ENCODE measurements at regions not wholly inside any gene's neighbourhood (a gene's known extent, or its start where the extent isn't known, plus 50 kb on each side); places are given as distances from the start of the nearest gene placed in this dataset.

DNA sequence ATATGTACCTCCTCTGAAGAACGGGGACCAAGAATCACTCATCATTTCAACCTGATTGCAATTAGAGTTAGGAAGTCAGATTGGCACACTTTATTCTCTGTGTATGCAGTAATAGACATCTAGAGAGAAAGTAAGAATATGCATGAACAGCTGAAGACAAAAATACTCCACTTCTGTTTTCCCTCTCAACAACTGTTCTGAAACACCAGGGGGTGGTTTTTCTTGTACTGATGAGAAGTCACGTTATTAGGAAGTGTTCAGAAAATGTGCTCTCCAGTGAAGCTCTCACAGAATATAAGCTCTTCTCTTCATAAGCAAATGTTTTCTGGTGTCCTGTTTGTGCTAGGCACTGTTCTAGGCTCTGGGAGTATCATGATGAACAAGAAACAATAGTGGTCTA lies 531.7 kb upstream of the C9orf72 start:
- DNase-seq: no peak
- peaks cover 2% of the 10 kb centered on the region for H3K9me3 Mint-ChIP-seq (ENCODE audit: unreplicated experiment)

DNA sequence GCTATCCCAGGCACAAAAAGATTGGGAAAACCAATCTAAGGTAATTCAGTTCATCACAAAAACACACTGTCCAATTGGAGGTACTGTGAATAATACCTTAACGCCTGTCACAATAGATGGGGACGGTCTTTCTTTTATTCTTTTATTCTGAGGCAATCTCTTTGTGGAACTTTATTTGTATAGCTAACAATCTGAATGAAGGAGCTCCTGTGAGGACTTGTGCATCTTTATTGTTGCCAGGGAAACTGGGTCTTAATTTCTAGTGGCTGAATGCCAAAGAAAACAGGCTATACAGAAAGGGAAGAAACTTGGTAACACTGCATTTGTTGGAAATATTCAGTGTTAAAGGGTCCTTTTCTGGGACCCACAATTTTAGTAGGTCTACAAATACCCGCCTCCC lies 546.9 kb upstream of the C9orf72 start:
- no peak for DNase-seq
- H3K27ac Mint-ChIP-seq (ENCODE audit: unreplicated experiment): no peak overlapping the region
- H3K36me3 Mint-ChIP-seq (ENCODE audit: unreplicated experiment): no peaks in the 10 kb centered on the region

More for the DNA sequence above, 531.7 kb upstream of the C9orf72 start:
- H3K36me3 Mint-ChIP-seq (ENCODE audit: unreplicated experiment): peaks cover 5% of the 10 kb centered on the region
- no peak overlapping the region for H3K27ac Mint-ChIP-seq (ENCODE audit: unreplicated experiment)
- H3K27me3 Mint-ChIP-seq (ENCODE audit: unreplicated experiment): no peaks in the 10 kb centered on the region
- H3K4me3 Mint-ChIP-seq (ENCODE audit: unreplicated experiment): no peak overlapping the region
- H3K4me1 Mint-ChIP-seq (ENCODE audit: low read depth, unreplicated experiment): no peaks in the 10 kb centered on the region
- TF ChIP-seq, protein P1, sequence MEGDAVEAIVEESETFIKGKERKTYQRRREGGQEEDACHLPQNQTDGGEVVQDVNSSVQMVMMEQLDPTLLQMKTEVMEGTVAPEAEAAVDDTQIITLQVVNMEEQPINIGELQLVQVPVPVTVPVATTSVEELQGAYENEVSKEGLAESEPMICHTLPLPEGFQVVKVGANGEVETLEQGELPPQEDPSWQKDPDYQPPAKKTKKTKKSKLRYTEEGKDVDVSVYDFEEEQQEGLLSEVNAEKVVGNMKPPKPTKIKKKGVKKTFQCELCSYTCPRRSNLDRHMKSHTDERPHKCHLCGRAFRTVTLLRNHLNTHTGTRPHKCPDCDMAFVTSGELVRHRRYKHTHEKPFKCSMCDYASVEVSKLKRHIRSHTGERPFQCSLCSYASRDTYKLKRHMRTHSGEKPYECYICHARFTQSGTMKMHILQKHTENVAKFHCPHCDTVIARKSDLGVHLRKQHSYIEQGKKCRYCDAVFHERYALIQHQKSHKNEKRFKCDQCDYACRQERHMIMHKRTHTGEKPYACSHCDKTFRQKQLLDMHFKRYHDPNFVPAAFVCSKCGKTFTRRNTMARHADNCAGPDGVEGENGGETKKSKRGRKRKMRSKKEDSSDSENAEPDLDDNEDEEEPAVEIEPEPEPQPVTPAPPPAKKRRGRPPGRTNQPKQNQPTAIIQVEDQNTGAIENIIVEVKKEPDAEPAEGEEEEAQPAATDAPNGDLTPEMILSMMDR (IDR thresholded peaks at IDR 0.05; ENCODE audit: partially characterized antibody, unreplicated experiment): no peak

DNA sequence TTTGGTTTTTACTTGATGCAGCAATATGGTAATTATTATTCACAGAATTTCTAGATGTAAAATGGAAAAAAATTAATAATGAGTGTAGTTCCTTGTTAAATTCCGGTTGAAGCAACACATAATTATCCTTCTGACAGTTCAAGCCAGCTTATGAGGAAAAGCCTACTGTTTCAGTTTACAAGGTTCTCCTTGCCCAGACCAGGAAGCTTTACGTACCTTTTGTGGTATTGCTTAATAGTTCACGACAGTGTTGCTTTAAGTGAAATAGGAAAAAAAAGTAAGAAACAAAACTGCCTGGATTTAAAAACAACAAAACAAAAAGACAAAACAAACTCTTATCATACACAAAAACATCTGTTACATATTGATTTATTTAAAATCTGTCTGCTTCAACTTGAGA lies 547.3 kb upstream of the C9orf72 start:
- Mint-ChIP-seq H3K27me3 (ENCODE audit: unreplicated experiment) (peaks cover 2% of the 10 kb centered on the region), H3K9me3 (ENCODE audit: unreplicated experiment) (no peaks in the 10 kb centered on the region), H3K27ac (ENCODE audit: unreplicated experiment) (no peak overlapping the region), H3K4me3 (ENCODE audit: unreplicated experiment) (no peak overlapping the region), H3K4me1 (ENCODE audit: low read depth, unreplicated experiment) (peaks cover 6% of the 10 kb centered on the region), H3K36me3 (ENCODE audit: unreplicated experiment) (no peaks in the 10 kb centered on the region)
- no peak for DNase-seq
- TF ChIP-seq, protein P1 (IDR thresholded peaks at IDR 0.05; ENCODE audit: partially characterized antibody, unreplicated experiment): no peak

More for the DNA sequence above, 546.9 kb upstream of the C9orf72 start:
- H3K4me1 Mint-ChIP-seq (ENCODE audit: low read depth, unreplicated experiment): peaks cover 6% of the 10 kb centered on the region
- H3K27me3 Mint-ChIP-seq (ENCODE audit: unreplicated experiment): peaks cover 2% of the 10 kb centered on the region
- H3K9me3 Mint-ChIP-seq (ENCODE audit: unreplicated experiment): no peaks in the 10 kb centered on the region
- no peak overlapping the region for H3K4me3 Mint-ChIP-seq (ENCODE audit: unreplicated experiment)
- TF ChIP-seq, protein P1 (IDR thresholded peaks at IDR 0.05; ENCODE audit: partially characterized antibody, unreplicated experiment): no peak

- Mint-ChIP-seq H3K36me3 (ENCODE audit: unreplicated experiment) (no peaks in the 10 kb centered on the region), H3K4me3 (ENCODE audit: unreplicated experiment) (no peak overlapping the region), H3K27me3 (ENCODE audit: unreplicated experiment) (peaks cover 2% of the 10 kb centered on the region), H3K4me1 (ENCODE audit: low read depth, unreplicated experiment) (peaks cover 6% of the 10 kb centered on the region), H3K9me3 (ENCODE audit: unreplicated experiment) (no peaks in the 10 kb centered on the region), H3K27ac (ENCODE audit: unreplicated experiment) (no peak overlapping the region)
- no peak for DNase-seq
- TF ChIP-seq, protein P1 (IDR thresholded peaks at IDR 0.05; ENCODE audit: partially characterized antibody, unreplicated experiment): no peak
These were observed 548.1 kb upstream of the C9orf72 start for GRCh38 chr9:28121366-28121765.

GRCh38 chr9:28124917-28125316 lies 551.6 kb upstream of the C9orf72 start:
- Mint-ChIP-seq H3K4me1 (ENCODE audit: low read depth, unreplicated experiment) (peaks cover 4% of the 10 kb centered on the region), H3K9me3 (ENCODE audit: unreplicated experiment) (no peaks in the 10 kb centered on the region), H3K4me3 (ENCODE audit: unreplicated experiment) (no peak overlapping the region), H3K27me3 (ENCODE audit: unreplicated experiment) (no peaks in the 10 kb centered on the region), H3K36me3 (ENCODE audit: unreplicated experiment) (no peaks in the 10 kb centered on the region), H3K27ac (ENCODE audit: unreplicated experiment) (no peak overlapping the region)
- TF ChIP-seq, protein P1 (IDR thresholded peaks at IDR 0.05; ENCODE audit: partially characterized antibody, unreplicated experiment): no peak
- DNase-seq: no peak
